ENCODE measurements at regions not wholly inside any gene's neighbourhood (a gene's known extent, or its start where the extent isn't known, plus 50 kb on each side); places are given as distances from the start of the nearest gene placed in this dataset.

- FAIRE-seq: no peak
- no peak for DNase-seq (ENCODE audit: extremely low spot score, insufficient read length, low read depth)
Observed at GRCh38 chr2:834233-834632, 116.4 kb upstream of the SNTG2 start.

- DNase-seq (ENCODE audit: extremely low spot score, insufficient read length, low read depth) (no peak), FAIRE-seq (no peak)
Observed at GRCh38 chr2:833180-833579, 117.5 kb upstream of the SNTG2 start.

GRCh38 chr2:832635-833034, 118.0 kb upstream of the SNTG2 start:
- DNase-seq (ENCODE audit: extremely low spot score, insufficient read length, low read depth) (no peak), FAIRE-seq (no peak)

GRCh38 chr2:831622-832021, 119.0 kb upstream of the SNTG2 start:
- FAIRE-seq: no peak
- no peak for DNase-seq (ENCODE audit: extremely low spot score, insufficient read length, low read depth)

DNA sequence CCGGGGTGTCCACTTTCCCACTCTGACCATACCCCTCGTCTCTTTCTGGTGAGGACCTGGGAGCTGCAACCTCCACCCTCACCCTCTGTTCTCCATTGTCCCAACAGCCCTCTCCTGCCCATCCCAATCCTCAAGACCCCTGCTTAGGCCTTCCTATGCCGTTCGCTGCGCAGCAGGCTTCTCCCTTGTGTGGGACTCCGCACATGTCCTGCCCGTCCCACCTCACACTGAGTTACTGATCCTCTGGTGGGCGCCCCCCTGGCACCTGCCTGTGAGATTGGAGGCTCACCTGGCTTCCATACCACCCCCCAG, 119.5 kb upstream of the SNTG2 start:
- FAIRE-seq (no peak), DNase-seq (ENCODE audit: extremely low spot score, insufficient read length, low read depth) (no peak)

- FAIRE-seq: no peak
- no peak for DNase-seq (ENCODE audit: extremely low spot score, insufficient read length, low read depth)
Observed at GRCh38 chr2:830419-831224, 120.0 kb upstream of the SNTG2 start.

- no peak for FAIRE-seq
Observed at GRCh38 chr2:829047-829446, 121.6 kb upstream of the SNTG2 start.

GRCh38 chr2:824954-825353, 125.7 kb upstream of the SNTG2 start:
- FAIRE-seq: no peak

More at GRCh38 chr2:829047-829446, 121.6 kb upstream of the SNTG2 start:
- no peak for DNase-seq (ENCODE audit: extremely low spot score, insufficient read length, low read depth)

DNA sequence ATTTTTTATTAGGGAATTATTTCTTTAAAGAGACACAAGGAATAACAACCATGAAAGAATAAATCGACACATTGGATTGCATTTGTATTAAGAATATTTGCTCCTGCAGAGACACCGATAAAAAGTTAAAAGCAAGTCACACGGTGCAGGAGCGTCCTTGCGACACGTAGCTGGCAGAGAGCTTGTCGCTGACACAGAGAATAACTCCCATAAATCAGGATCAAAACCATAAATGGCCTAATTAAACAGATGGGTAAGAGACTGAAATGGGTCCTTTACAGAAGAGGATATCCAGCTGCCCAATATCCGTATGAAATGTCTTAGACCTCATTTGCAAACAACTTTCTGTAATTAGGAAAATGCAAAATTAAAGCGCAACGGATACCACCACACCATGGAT, 126.1 kb upstream of the SNTG2 start:
- DNase-seq (ENCODE audit: extremely low spot score, insufficient read length, low read depth) (no peak), FAIRE-seq (no peak)

More at GRCh38 chr2:824954-825353, 125.7 kb upstream of the SNTG2 start:
- no peak for DNase-seq (ENCODE audit: extremely low spot score, insufficient read length, low read depth)

DNA sequence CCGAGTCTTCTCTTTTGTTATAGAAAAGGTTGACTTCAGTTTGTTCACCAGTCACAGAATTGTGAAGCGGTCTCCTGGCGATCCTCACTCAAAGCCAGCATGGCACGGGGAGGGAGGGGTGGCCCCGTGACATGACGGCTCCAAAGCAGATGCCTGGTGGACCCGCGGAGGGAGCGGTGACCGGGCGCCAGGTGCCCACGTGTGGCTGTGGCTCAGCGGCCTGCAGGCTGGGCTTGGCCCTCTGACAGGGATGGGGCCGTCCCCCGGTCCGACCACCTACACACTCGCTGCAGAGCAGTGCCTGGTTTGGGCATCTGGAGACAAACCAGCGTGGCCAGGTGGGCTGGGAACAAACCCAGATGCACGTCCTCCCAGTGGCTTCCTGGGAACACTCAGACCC, 129.1 kb upstream of the SNTG2 start:
- FAIRE-seq (no peak), DNase-seq (ENCODE audit: extremely low spot score, insufficient read length, low read depth) (no peak)

GRCh38 chr2:819601-820000, 131.0 kb upstream of the SNTG2 start:
- DNase-seq (ENCODE audit: extremely low spot score, insufficient read length, low read depth): no peak
- FAIRE-seq: no peak

GRCh38 chr2:819121-819520, 131.5 kb upstream of the SNTG2 start:
- no peak for DNase-seq (ENCODE audit: extremely low spot score, insufficient read length, low read depth)
- FAIRE-seq: no peak

DNA sequence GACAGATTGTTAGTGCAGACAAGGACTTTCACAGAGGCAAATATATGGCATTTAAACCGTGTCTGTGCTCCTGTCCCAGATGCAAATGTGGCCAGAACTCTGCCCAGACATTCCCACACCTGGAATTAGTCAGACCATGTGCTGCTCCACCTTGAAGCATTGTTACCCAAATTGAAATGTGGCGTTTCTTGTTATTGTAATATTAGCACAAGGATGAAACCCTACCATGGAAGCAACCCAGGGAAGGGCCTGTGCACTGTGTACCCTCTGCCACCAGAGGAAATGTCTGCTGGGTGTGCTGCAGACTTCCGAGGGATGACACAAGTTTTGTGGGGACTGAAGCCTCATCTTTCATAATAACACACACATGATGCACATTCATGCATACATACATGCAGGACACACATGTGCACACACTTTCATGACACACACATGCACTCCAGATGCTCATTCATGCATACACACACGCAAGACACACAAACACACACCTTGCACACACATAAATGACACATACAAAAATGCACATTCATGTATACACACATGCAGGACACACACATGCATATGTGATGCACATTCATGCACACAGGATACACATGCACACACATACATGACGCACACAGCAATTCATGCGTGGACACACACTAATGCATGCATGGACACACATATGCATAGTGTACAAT, 133.2 kb upstream of the SNTG2 start:
- DNase-seq (ENCODE audit: extremely low spot score, insufficient read length, low read depth) (no peak), FAIRE-seq (no peak)

- DNase-seq (ENCODE audit: extremely low spot score, insufficient read length, low read depth): no peak
- no peak for FAIRE-seq
Observed at GRCh38 chr2:816278-816677, 134.4 kb upstream of the SNTG2 start.

DNA sequence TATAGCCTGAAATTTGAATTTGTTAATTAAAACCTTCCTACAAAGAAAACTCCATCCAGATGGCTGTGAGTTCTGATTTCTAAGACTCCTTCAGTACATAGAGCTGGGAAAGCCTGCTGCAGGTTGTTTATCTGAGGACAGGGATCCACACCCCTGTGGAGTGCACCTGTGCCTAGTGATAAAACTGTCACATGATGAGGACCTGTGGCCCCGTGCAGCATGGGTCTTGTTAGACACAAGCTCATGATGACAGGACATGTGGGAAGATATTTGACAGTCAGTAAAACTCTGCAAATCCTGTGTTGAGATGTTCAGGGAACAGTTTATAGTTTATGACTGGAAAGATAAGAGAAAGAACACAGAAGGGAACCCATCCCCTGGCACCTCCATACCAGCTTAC, 133.2 kb upstream of the TMEM18 start:
- no peak for FAIRE-seq
- DNase-seq (ENCODE audit: extremely low spot score, insufficient read length, low read depth): no peak

DNA sequence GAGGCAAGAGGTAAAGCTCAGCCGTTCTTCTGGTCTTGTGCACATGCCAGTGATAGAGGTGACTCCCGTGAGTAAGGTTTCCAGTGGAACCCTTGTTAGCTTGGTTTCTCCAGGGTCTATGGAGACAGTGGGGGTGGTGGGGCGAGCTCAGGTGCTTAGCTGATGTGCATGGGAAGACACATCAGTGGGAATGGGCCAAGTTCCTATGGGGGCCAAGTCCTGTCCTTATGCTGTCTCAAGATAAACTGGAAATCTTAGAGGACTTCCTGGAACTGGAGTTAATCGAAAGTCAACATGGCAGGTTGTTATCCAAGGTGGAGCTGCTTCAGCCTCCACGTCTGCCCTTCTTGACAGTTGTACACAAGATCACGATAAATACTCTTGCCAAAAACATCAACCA, 130.1 kb upstream of the TMEM18 start:
- FAIRE-seq (no peak), DNase-seq (ENCODE audit: extremely low spot score, insufficient read length, low read depth) (no peak)

DNA sequence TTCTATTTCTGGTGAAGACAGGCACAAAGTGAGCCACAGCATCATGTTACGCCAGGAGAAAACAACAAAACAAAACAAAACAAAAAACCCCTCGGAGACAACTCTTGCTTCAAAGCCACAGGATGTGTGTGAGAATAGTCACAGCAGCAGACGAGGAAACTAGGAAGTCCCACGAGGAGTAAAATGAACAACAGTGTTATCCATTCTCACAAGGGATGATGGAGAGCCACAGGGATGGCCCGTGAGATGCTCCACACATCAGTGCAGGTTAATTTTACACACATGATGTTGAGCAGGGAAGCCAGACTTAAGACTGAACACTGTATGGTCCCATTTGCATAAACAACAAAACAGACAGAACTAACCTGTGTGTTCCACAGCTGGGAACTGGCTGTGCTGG, 128.5 kb upstream of the TMEM18 start:
- FAIRE-seq: no peak
- DNase-seq (ENCODE audit: extremely low spot score, insufficient read length, low read depth): no peak

- FAIRE-seq (no peak), DNase-seq (ENCODE audit: extremely low spot score, insufficient read length, low read depth) (no peak)
Observed at GRCh38 chr2:797993-798392, 120.8 kb upstream of the TMEM18 start.

- DNase-seq (ENCODE audit: extremely low spot score, insufficient read length, low read depth) (no peak), FAIRE-seq (no peak)
Observed at GRCh38 chr2:797556-797955, 120.3 kb upstream of the TMEM18 start.

- FAIRE-seq: no peak
- DNase-seq (ENCODE audit: extremely low spot score, insufficient read length, low read depth): no peak
Observed at GRCh38 chr2:796141-796985, 119.2 kb upstream of the TMEM18 start.

DNA sequence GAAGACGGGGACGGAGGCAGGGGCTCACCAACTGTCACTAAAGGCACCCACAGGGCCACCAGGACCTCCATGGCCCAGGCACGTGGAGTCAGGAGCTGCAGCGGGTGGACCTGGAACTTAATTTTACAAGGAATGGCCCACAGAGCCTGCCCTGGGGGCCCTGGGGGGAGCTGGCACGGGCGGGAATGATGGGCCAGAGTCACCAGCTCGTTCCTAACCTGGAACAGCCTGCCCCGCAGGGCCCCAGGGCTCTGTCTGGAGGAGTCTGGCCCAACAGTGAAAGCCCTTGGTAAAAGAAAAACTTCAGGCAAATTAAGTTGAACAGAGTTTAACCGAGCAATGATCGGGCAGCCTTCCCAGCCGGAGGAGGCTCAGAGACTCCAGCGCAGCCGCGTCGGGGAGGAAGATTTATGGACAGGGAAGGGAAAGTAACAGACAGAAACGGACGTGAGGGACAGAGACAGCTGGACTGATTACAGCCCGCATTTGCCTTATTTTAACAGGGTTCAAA, 118.4 kb upstream of the TMEM18 start:
- FAIRE-seq (no peak), DNase-seq (ENCODE audit: extremely low spot score, insufficient read length, low read depth) (no peak)

All from GM18507 (cell line).